C4-2B (cell line): ENCODE measurements at regions not wholly inside any gene's neighbourhood (a gene's known extent, or its start where the extent isn't known, plus 50 kb on each side); places are given as distances from the start of the nearest gene placed in this dataset.

ENCODE experiments used
- ZFX ChIP-seq: fragments of 450-650 bp; IDR thresholded peaks from 2 replicates; pipeline ENCODE4 v1.6.1; 2017
- TF ChIP-seq, protein P1 (sequence below): fragments of 450-650 bp; conservative IDR thresholded peaks from 2 replicates; pipeline ENCODE4 v1.5.1; 2017; ENCODE audit warnings: mild to moderate bottlenecking

DNA sequence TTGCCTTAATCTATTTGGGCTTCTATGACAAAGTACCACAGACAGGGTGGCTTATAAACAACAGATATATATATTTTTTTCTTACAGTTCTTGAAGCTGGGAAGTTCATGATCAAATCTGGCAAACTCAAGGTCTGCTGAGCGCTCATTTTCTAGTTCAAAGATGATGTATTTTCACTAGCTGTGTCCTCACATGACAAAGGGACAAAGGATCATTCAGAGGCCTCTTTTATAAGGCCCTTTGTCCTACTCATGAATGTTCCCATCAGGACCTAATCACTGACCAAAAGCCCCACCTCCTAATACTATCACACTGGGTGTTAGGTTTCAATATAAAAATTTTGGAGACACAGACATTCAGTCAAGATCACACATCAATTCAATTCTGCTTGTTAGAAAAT, 2025.2 kb downstream of the PCDH7 start:
- TF ChIP-seq, protein P1, sequence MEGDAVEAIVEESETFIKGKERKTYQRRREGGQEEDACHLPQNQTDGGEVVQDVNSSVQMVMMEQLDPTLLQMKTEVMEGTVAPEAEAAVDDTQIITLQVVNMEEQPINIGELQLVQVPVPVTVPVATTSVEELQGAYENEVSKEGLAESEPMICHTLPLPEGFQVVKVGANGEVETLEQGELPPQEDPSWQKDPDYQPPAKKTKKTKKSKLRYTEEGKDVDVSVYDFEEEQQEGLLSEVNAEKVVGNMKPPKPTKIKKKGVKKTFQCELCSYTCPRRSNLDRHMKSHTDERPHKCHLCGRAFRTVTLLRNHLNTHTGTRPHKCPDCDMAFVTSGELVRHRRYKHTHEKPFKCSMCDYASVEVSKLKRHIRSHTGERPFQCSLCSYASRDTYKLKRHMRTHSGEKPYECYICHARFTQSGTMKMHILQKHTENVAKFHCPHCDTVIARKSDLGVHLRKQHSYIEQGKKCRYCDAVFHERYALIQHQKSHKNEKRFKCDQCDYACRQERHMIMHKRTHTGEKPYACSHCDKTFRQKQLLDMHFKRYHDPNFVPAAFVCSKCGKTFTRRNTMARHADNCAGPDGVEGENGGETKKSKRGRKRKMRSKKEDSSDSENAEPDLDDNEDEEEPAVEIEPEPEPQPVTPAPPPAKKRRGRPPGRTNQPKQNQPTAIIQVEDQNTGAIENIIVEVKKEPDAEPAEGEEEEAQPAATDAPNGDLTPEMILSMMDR: no peak
- TF ChIP-seq ZFX: no peak
